ENCODE measurements at regions not wholly inside any gene's neighbourhood (a gene's known extent, or its start where the extent isn't known, plus 50 kb on each side); places are given as distances from the start of the nearest gene placed in this dataset.

GRCh38 chr1:163509114-163509513, 187.4 kb downstream of the NUF2 start:
- Histone ChIP-seq H3K9ac (ENCODE audit: low read length) (no peak overlapping the region), H3K36me3 (ENCODE audit: control insufficient read depth in 1 of 2, insufficient read depth in 2 of 2, low read depth in 1 of 2, low read length in 2 of 2) (no peaks in the 10 kb centered on the region), H3K27me3 (ENCODE audit: control insufficient read depth in 1 of 2, insufficient read depth in 1 of 2, low read length in 2 of 2) (no peaks in the 10 kb centered on the region), H2AFZ (ENCODE audit: low read depth, low read length) (no peak overlapping the region), H3K14ac (ENCODE audit: low read length in 2 of 2) (no peak overlapping the region), H3K4me1 (ENCODE audit: control insufficient read depth, insufficient read depth, low read depth, low read length) (peaks cover 2% of the 10 kb centered on the region), H4K91ac (ENCODE audit: low read length) (no peak overlapping the region), H4K8ac (ENCODE audit: low read length) (no peak overlapping the region), H2BK15ac (ENCODE audit: low read depth, poor library complexity, severe bottlenecking) (no peak overlapping the region), H2BK120ac (ENCODE audit: low read depth, low read length) (no peak overlapping the region), H3K9me3 (ENCODE audit: control insufficient read depth, low read length) (no peaks in the 10 kb centered on the region), H3K4me3 (ENCODE audit: insufficient read depth in 1 of 2, low read depth in 1 of 2, low read length in 2 of 2) (no peak overlapping the region), H3K18ac (ENCODE audit: low read depth in 1 of 2, low read length in 2 of 2) (no peak overlapping the region), H3K4me2 (ENCODE audit: low read length, poor library complexity, severe bottlenecking) (no peak overlapping the region), H3K23ac (ENCODE audit: low read length in 2 of 2) (no peak overlapping the region), H2BK5ac (ENCODE audit: low read depth, low read length, poor library complexity, severe bottlenecking) (no peak overlapping the region), H3K27ac (ENCODE audit: low read length, poor library complexity, severe bottlenecking) (no peak overlapping the region), H2AK5ac (ENCODE audit: low read length, severe bottlenecking) (no peak overlapping the region), H3K4ac (ENCODE audit: low read depth in 1 of 2, low read length in 2 of 2) (no peak overlapping the region), H2BK12ac (ENCODE audit: low read length in 2 of 2) (no peak overlapping the region), H3K79me1 (replicated peaks; ENCODE audit: low read length, poor library complexity, severe bottlenecking) (no peaks in the 10 kb centered on the region)
- WGBS = 50% methylated on average over 2 of the region's 2 CpGs
- DNase-seq = no peak

- Histone ChIP-seq H2BK120ac (ENCODE audit: low read depth, low read length) (no peak overlapping the region), H3K4me2 (ENCODE audit: low read length, poor library complexity, severe bottlenecking) (no peak overlapping the region)
Observed at GRCh38 chr1:163512349-163512989, 190.7 kb downstream of the NUF2 start.

GRCh38 chr1:163523375-163524029, 201.7 kb downstream of the NUF2 start:
- no peaks in the 10 kb centered on the region for H3K36me3 ChIP-seq (ENCODE audit: control insufficient read depth in 1 of 2, insufficient read depth in 2 of 2, low read depth in 1 of 2, low read length in 2 of 2)
- no peak overlapping the region for H3K23ac ChIP-seq (ENCODE audit: low read length in 2 of 2)
- H4K8ac ChIP-seq (ENCODE audit: low read length) = peak overlapping the region; percentile 49
- no peaks in the 10 kb centered on the region for H3K27me3 ChIP-seq (ENCODE audit: control insufficient read depth in 1 of 2, insufficient read depth in 1 of 2, low read length in 2 of 2)
- H2BK120ac ChIP-seq (ENCODE audit: low read depth, low read length) = no peak overlapping the region
- H3K18ac ChIP-seq (ENCODE audit: low read depth in 1 of 2, low read length in 2 of 2) = no peak overlapping the region
- no peak overlapping the region for H3K4me3 ChIP-seq (ENCODE audit: insufficient read depth in 1 of 2, low read depth in 1 of 2, low read length in 2 of 2)
- H3K4me1 ChIP-seq (ENCODE audit: control insufficient read depth, insufficient read depth, low read depth, low read length) = no peaks in the 10 kb centered on the region
- no peak overlapping the region for H4K91ac ChIP-seq (ENCODE audit: low read length)
- no peaks in the 10 kb centered on the region for H3K79me1 ChIP-seq (replicated peaks; ENCODE audit: low read length, poor library complexity, severe bottlenecking)
- peaks cover 8% of the 10 kb centered on the region for H3K9me3 ChIP-seq (ENCODE audit: control insufficient read depth, low read length)
- no peak overlapping the region for H3K9ac ChIP-seq (ENCODE audit: low read length)
- no peak overlapping the region for H2AFZ ChIP-seq (ENCODE audit: low read depth, low read length)
- no peak for DNase-seq
- H2BK12ac ChIP-seq (ENCODE audit: low read length in 2 of 2) = no peak overlapping the region
- no peak overlapping the region for H2AK5ac ChIP-seq (ENCODE audit: low read length, severe bottlenecking)
- 67% methylated on average over 1 of the region's 7 CpGs for WGBS
- no peak overlapping the region for H3K27ac ChIP-seq (ENCODE audit: low read length, poor library complexity, severe bottlenecking)
- no peak overlapping the region for H3K4me2 ChIP-seq (ENCODE audit: low read length, poor library complexity, severe bottlenecking)
- H2BK5ac ChIP-seq (ENCODE audit: low read depth, low read length, poor library complexity, severe bottlenecking) = no peak overlapping the region
- no peak overlapping the region for H3K4ac ChIP-seq (ENCODE audit: low read depth in 1 of 2, low read length in 2 of 2)
- no peak overlapping the region for H3K14ac ChIP-seq (ENCODE audit: low read length in 2 of 2)
- H2BK15ac ChIP-seq (ENCODE audit: low read depth, poor library complexity, severe bottlenecking) = no peak overlapping the region

More at GRCh38 chr1:163512349-163512989, 190.7 kb downstream of the NUF2 start:
- Histone ChIP-seq H4K91ac (ENCODE audit: low read length) (no peak overlapping the region), H2BK5ac (ENCODE audit: low read depth, low read length, poor library complexity, severe bottlenecking) (no peak overlapping the region), H2AK5ac (ENCODE audit: low read length, severe bottlenecking) (no peak overlapping the region), H3K14ac (ENCODE audit: low read length in 2 of 2) (no peak overlapping the region), H3K79me1 (replicated peaks; ENCODE audit: low read length, poor library complexity, severe bottlenecking) (no peaks in the 10 kb centered on the region), H3K36me3 (ENCODE audit: control insufficient read depth in 1 of 2, insufficient read depth in 2 of 2, low read depth in 1 of 2, low read length in 2 of 2) (no peaks in the 10 kb centered on the region), H2AFZ (ENCODE audit: low read depth, low read length) (no peak overlapping the region), H3K27me3 (ENCODE audit: control insufficient read depth in 1 of 2, insufficient read depth in 1 of 2, low read length in 2 of 2) (no peaks in the 10 kb centered on the region), H3K23ac (ENCODE audit: low read length in 2 of 2) (no peak overlapping the region), H3K9me3 (ENCODE audit: control insufficient read depth, low read length) (no peaks in the 10 kb centered on the region), H3K18ac (ENCODE audit: low read depth in 1 of 2, low read length in 2 of 2) (no peak overlapping the region), H3K9ac (ENCODE audit: low read length) (no peak overlapping the region), H3K4me3 (ENCODE audit: insufficient read depth in 1 of 2, low read depth in 1 of 2, low read length in 2 of 2) (no peak overlapping the region), H2BK12ac (ENCODE audit: low read length in 2 of 2) (no peak overlapping the region), H3K4ac (ENCODE audit: low read depth in 1 of 2, low read length in 2 of 2) (no peak overlapping the region), H3K4me1 (ENCODE audit: control insufficient read depth, insufficient read depth, low read depth, low read length) (no peaks in the 10 kb centered on the region), H2BK15ac (ENCODE audit: low read depth, poor library complexity, severe bottlenecking) (no peak overlapping the region), H4K8ac (ENCODE audit: low read length) (no peak overlapping the region), H3K27ac (ENCODE audit: low read length, poor library complexity, severe bottlenecking) (no peak overlapping the region)
- WGBS = no CpG with 5 or more reads among the region's 2 CpGs
- DNase-seq = no peak

GRCh38 chr1:163528710-163529348, 207.1 kb downstream of the NUF2 start:
- WGBS = no CpG with 5 or more reads among the region's 2 CpGs
- no peak overlapping the region for H3K4me3 ChIP-seq (ENCODE audit: insufficient read depth in 1 of 2, low read depth in 1 of 2, low read length in 2 of 2)
- no peak overlapping the region for H2BK15ac ChIP-seq (ENCODE audit: low read depth, poor library complexity, severe bottlenecking)

More at GRCh38 chr1:163528710-163529348, 207.1 kb downstream of the NUF2 start:
- Histone ChIP-seq H3K9ac (ENCODE audit: low read length) (no peak overlapping the region), H3K14ac (ENCODE audit: low read length in 2 of 2) (no peak overlapping the region), H2BK12ac (ENCODE audit: low read length in 2 of 2) (no peak overlapping the region), H3K36me3 (ENCODE audit: control insufficient read depth in 1 of 2, insufficient read depth in 2 of 2, low read depth in 1 of 2, low read length in 2 of 2) (no peaks in the 10 kb centered on the region), H4K91ac (ENCODE audit: low read length) (no peak overlapping the region), H3K27me3 (ENCODE audit: control insufficient read depth in 1 of 2, insufficient read depth in 1 of 2, low read length in 2 of 2) (peaks cover 0 to 7% of the 10 kb centered on the region in 2 experiments), H2BK5ac (ENCODE audit: low read depth, low read length, poor library complexity, severe bottlenecking) (no peak overlapping the region), H3K18ac (ENCODE audit: low read depth in 1 of 2, low read length in 2 of 2) (no peak overlapping the region), H3K79me1 (replicated peaks; ENCODE audit: low read length, poor library complexity, severe bottlenecking) (no peaks in the 10 kb centered on the region), H2AK5ac (ENCODE audit: low read length, severe bottlenecking) (no peak overlapping the region), H3K4me1 (ENCODE audit: control insufficient read depth, insufficient read depth, low read depth, low read length) (no peaks in the 10 kb centered on the region), H3K4ac (ENCODE audit: low read depth in 1 of 2, low read length in 2 of 2) (no peak overlapping the region), H3K9me3 (ENCODE audit: control insufficient read depth, low read length) (peaks cover 3% of the 10 kb centered on the region), H2AFZ (ENCODE audit: low read depth, low read length) (no peak overlapping the region), H3K4me2 (ENCODE audit: low read length, poor library complexity, severe bottlenecking) (no peak overlapping the region), H2BK120ac (ENCODE audit: low read depth, low read length) (no peak overlapping the region), H3K27ac (ENCODE audit: low read length, poor library complexity, severe bottlenecking) (no peak overlapping the region), H4K8ac (ENCODE audit: low read length) (no peak overlapping the region), H3K23ac (ENCODE audit: low read length in 2 of 2) (no peak overlapping the region)
- DNase-seq = peak; percentile 24

Measured in mesenchymal stem cell (in vitro differentiated cells and primary cell).